GM18868 (cell line): ENCODE measurements at regions not wholly inside any gene's neighbourhood (a gene's known extent, or its start where the extent isn't known, plus 50 kb on each side); places are given as distances from the start of the nearest gene placed in this dataset.

Experiments used
- ATAC-seq: cut with Tn5 transposase; IDR thresholded peaks from one replicate; pipeline ENCODE4 v1.9.1; 2021; ENCODE audit warnings: mild to moderate bottlenecking, moderate library complexity; ENCODE audit not compliant: unreplicated experiment

DNA sequence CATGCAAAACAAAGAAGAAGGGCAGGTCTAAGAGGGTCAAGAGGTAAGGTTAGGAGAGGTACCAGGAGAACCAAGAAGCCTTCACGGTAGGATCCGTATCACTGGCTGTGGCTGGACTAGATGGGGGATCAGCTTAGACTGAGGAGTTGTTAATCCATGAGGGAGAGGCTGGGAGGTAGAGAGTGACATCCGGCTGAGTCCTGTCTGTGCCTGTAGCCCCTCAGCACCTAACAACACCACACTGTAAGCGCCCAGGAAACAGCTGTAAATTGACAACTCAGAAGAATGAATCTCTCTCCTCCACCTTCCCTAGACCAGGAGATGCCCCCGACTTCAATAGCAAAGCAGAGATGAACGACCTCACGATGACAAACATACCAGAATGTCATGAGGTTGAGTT, 199.4 kb upstream of the RPL38 start:
- no peak for ATAC-seq

- ATAC-seq, result no peak
Observed at GRCh38 chr17:74005790-74006189, 197.7 kb upstream of the RPL38 start.

DNA sequence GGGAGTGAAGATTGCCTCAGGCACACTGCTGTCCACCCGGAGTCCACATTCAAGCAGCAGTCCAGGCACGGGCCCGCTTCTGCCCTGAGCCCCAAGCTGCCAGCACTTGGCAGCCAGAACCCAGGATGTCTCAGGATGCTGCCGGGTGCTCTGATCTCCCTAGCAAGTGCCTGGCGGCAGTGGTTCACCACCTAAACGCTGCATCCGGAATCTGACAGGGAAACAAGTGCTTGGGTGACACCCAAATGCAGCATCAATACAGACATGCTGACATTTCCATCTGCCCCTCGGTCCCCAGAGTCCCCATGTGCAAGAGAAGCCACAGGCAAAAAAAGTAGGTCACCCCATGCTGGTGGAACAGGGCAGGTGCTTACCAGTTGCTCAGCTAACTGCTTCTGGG, 197.1 kb upstream of the RPL38 start:
- no peak for ATAC-seq

- no peak for ATAC-seq
Observed at GRCh38 chr17:74008196-74008595, 195.3 kb upstream of the RPL38 start.

DNA sequence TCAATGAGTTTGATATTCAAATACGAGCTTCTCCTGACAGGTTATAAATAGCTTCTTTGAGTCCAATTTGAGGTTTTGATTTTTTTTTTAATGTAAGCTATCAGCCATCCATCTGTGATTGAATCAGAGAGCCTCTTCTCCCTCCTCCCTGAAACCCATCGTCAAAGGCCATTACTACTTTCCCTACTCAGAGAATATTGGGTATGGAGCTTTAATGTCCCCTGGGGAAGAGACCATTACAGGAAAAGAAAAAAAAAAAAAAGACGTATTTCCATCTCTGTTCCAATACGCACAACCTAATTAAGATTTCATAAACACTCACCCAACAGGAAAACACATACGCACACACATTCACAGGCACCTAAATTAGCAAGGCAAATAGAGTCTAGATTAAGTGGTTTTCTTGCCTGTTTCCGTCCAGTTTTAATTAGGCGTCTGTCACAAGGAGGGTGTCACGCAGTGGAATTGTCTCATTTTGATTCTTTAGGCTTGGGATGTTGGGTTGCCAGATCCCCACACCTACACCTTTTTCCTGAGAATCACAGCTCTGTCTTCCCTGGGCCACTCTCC, 194.3 kb upstream of the RPL38 start:
- no peak for ATAC-seq

DNA sequence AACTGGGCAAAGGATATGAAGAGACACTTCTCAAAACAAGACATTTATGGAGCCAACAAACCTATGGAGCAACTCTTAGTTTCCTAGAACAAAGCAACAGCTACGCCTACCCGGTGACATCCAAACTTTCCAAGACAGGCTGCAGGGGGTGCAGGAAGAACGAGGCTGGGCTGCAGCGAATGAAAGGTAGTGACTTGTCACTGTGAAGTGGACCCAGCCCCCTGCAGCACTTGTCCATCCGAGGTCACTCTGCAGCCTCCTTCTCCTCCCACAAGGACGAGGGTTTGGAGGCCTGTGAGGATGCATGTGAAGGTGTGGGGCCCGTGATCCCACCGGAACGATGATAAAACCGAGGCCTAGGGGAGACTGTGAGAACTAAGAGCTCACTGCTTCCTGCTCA, 192.6 kb upstream of the RPL38 start:
- no peak for ATAC-seq

GRCh38 chr17:74011966-74012365, 191.5 kb upstream of the RPL38 start:
- no peak for ATAC-seq

GRCh38 chr17:74012465-74012864, 191.0 kb upstream of the RPL38 start:
- ATAC-seq, result no peak

DNA sequence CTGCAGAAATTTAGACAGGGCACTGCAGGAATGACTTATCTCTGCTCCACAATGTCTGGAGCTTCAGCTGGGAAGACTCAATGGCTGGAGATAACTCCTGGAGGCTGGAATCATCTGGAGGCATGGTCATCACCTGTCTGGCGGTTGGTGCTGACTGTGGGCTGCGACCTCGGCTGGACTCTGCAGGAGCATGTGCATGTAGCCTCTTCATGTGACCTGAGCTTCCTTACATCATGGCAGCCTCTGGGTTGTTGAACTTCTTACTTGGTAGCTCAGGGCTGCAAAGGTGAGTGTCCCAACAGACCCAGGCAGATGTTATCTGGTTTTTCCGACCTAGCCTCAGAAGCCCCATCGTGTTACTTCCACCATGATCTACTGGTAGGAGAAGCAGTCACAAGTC, 188.2 kb upstream of the RPL38 start:
- no peak for ATAC-seq

GRCh38 chr17:74015990-74016389, 187.5 kb upstream of the RPL38 start:
- ATAC-seq, result no peak

DNA sequence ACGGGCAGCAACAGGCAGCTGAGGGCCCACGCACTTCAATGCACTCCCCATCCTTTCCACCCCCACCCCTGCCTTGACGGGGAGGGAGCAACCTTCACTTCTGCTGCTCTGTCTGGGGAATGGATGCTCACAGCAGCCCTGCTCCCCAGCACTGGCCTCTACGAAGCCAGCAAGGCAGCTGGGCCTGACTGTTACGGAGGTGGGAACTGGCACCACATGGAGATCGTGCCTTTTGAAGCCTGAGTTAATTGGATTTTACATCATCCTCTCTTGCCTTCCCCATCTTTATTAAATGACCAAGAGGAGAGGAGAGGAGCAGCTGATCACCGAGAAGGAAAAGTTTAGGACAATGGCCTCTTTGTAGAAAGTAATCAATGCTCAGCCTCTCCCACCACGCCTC, 187.0 kb upstream of the RPL38 start:
- no peak for ATAC-seq

DNA sequence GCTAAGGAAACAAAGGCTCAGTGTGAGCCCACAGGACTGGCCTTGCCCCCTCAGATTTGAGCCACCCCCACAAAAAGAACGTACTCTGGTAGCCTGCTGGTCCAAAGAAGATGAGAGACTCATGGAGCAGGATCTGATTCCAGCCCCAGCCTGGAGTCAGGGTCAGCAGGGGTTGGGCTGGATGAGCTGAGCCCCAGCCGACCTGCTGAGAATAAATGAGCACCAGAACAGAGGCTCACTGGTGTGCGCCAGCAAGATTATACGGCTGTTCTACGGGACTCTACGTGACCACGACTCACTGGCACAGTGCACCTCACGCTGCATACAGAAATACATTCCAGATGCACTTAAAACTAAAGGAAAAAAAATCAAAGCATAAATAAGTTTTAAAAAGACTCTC, 186.0 kb upstream of the RPL38 start:
- no peak for ATAC-seq

- ATAC-seq, result no peak
Observed at GRCh38 chr17:74018115-74018514, 185.4 kb upstream of the RPL38 start.

DNA sequence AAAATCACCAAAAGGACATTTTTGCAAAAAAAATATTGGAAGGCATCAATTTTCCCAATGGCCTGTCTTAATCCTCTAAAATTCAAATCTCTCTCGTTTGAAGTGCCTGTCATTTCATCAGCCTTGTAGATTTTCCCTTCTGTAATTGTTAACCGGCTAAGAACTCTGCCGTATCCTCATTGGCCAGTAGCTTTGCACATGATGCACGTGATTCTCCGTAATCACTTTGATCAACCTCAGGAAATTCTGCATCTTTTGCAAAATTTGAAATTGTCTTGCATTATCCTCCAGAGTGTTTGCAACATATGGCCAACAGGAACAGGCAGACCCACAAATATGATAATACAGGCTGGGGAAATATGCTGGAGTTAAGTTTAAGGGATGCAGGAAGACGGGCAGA, 184.2 kb upstream of the RPL38 start:
- no peak for ATAC-seq

DNA sequence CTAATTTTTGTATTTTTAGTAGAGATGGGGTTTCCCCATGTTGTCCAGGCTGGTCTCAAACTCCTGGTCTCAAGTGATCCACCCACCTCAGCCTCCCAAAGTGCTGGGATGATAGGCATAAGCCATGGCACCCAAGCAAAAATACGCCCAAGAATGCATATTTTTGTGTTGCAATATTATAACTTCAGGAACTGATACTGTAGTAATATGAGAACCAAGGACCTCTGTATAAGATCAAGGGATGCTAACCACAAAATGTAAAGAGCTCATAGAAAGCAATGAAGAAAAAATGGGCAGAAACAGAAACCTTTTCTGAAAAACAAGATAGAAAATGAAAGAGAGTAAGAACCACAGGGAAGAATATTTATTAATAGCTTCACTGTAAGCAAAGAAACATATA, 183.6 kb upstream of the RPL38 start:
- no peak for ATAC-seq

DNA sequence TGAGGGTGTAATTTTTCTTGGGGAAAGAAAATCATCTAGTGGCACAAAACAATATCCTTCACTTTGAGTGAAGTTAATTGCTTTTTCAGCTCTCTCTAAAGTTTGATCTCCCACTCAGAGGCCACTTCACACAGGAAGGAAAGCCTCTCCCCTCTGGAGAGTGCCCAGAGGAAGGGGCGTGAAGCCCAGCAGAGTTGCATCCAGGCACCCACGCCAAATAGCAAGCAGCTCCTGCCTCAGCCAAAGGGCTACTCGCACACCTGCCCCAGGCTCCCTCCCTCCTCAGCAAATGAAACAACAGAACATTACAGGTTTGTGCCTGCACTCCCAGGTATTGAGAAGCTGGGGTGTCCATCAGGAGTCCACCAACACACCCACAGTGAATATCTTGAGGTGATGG, 183.0 kb upstream of the RPL38 start:
- ATAC-seq, result no peak

- no peak for ATAC-seq
Observed at GRCh38 chr17:74024871-74025531, 178.5 kb upstream of the RPL38 start.

GRCh38 chr17:74027444-74027843, 176.0 kb upstream of the RPL38 start:
- no peak for ATAC-seq

DNA sequence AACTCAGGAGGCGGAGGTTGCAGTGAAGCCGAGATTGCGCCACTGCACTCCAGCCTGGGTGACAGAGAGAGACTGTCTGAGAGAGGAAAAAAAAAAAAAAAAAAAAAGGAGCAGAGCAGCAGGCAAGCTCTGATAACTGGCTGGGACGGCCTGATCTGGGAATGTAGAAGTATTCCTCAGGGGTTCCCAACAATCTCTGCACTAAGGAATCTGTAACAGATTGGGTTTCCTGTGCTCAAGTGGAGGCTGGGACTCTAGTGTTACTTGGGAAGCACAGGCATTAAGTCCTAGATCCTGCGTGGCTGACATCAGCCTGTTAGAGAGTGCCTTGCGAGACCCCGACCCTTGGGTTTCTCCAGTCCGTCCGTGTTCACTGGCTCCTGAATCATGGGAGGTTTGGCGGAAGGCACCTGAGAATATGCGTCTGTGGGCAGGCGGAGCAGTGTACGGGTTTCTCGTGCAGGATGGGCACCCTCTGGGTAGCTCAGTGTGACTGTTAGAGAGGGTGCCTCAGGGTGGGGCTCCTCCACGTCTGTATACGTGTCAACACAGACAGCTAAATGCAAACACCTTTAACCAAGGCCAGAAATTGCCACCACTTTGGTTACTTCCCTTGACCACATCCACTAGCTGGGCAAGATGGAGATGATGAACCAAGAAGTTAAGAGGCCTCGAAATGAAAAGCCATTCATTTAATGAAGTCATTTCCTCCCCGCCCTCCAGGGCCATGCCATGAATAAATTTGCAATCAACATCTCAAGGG, 174.9 kb upstream of the RPL38 start:
- no peak for ATAC-seq

DNA sequence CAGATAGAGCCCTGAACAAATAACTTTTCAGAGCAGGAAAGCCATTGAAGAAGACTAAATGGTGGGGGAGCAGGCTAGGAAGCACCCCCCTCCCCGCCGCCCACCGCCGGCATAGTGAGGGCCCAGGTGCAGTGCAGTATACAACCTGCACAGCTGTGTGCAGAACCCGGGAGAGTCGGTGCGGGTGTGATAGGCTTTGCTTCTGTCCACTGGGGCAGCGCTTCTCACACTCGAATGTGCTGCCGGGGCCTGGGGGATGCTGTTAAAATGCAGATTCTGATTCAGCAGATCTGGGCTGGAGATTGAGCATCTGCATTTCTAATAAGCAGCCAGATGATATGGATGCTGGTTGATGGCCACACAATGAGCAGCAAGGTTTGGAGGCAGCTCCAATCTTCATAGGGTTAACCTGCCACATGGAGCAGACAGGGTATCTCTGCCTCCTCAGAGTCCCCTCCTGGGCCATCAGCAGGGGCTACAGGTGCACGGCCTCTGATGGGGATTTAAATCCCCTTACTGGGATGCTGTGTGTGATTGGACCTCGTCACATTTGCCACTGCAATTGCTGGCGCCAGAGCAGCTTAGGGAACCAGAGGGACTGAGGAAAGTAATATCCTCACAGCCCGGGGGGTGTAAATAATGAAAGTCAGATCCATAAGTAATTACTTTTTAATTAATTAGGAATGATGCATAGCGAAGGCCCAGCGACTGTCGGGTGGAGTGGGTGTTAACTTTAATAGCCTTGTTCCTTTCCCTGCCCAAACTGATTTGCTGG, 172.0 kb upstream of the RPL38 start:
- ATAC-seq, result no peak

GRCh38 chr17:74032222-74032621, 171.3 kb upstream of the RPL38 start:
- ATAC-seq, result no peak

GRCh38 chr17:74037320-74037719, 166.2 kb upstream of the RPL38 start:
- ATAC-seq, result no peak
